Neural progenitor cell (in vitro differentiated cells): ENCODE measurements at regions not wholly inside any gene's neighbourhood (a gene's known extent, or its start where the extent isn't known, plus 50 kb on each side); places are given as distances from the start of the nearest gene placed in this dataset.

Experiments
- DNase-seq: peaks from one replicate; pipeline ENCODE4 v3.0.0-alpha.2; 2016; ENCODE audit warnings: low spot score
- H2AFZ ChIP-seq: fragments of 200-600 bp; sonication (generic); replicated peaks from 2 replicates; pipeline ENCODE4 v1.6.1; 2016; ENCODE audit warnings: antibody characterized with exemption
- H3F3A ChIP-seq: fragments of 200-600 bp; sonication (generic); 2 replicates; pipeline ENCODE4 v1.6.1; 2016; ENCODE audit warnings: antibody characterized with exemption, low read depth
- H3K27ac ChIP-seq: fragments of 200-600 bp; sonication (generic); 2 replicates; pipeline ENCODE4 v1.5.1; 2016; ENCODE audit warnings: mild to moderate bottlenecking
- H3K27me3 ChIP-seq: fragments of 200-600 bp; sonication (generic); 2 replicates; pipeline ENCODE4 v1.6.1; 2016; ENCODE audit warnings: mild to moderate bottlenecking, moderate library complexity
- H3K36me3 ChIP-seq: fragments of 200-600 bp; sonication (generic); 2 replicates; pipeline ENCODE4 v1.5.1; 2016
- H3K4me1 ChIP-seq: fragments of 200-600 bp; sonication (generic); 2 replicates; pipeline ENCODE4 v1.6.1; 2016; ENCODE audit warnings: mixed run types
- H3K4me2 ChIP-seq: fragments of 200-600 bp; sonication (generic); 2 replicates; pipeline ENCODE4 v1.6.1; 2016
- H3K4me3 ChIP-seq: fragments of 200-600 bp; sonication (generic); 2 replicates; pipeline ENCODE4 v1.5.1; 2016
- H3K79me2 ChIP-seq: fragments of 200-600 bp; sonication (generic); 2 replicates; pipeline ENCODE4 v1.6.1; 2016; ENCODE audit warnings: low read depth
- H3K9ac ChIP-seq: fragments of 200-600 bp; sonication (generic); 2 replicates; pipeline ENCODE4 v1.6.1; 2016
- H3K9me3 ChIP-seq: fragments of 200-600 bp; sonication (generic); 2 replicates; pipeline ENCODE4 v1.5.1; 2016; ENCODE audit warnings: low read depth
- H4K20me1 ChIP-seq: fragments of 200-600 bp; sonication (generic); 2 replicates; pipeline ENCODE4 v1.6.1; 2016; ENCODE audit warnings: low read depth
- H3K27ac Mint-ChIP-seq: 3 replicates; pipeline ENCODE4 v1.8.0; 2021; ENCODE audit warnings: mixed read lengths
- H3K27me3 Mint-ChIP-seq: 2 replicates; pipeline ENCODE4 v1.8.0; 2022; ENCODE audit warnings: low read depth, mild to moderate bottlenecking, inconsistent platforms, moderate library complexity, mixed read lengths; ENCODE audit not compliant: insufficient read depth
- H3K36me3 Mint-ChIP-seq: 3 replicates; pipeline ENCODE4 v1.8.0; 2021; ENCODE audit warnings: mixed read lengths
- H3K4me1 Mint-ChIP-seq: 3 replicates; pipeline ENCODE4 v1.8.0; 2021; ENCODE audit warnings: mixed read lengths
- H3K4me3 Mint-ChIP-seq: 3 replicates; pipeline ENCODE4 v1.8.0; 2021; ENCODE audit warnings: mild to moderate bottlenecking, moderate library complexity, mixed read lengths
- H3K9me3 Mint-ChIP-seq: 3 replicates; pipeline ENCODE4 v1.8.0; 2020; ENCODE audit warnings: mixed read lengths
- EZH2 ChIP-seq: fragments of 200-600 bp; sonication (generic); IDR thresholded peaks from 2 replicates; pipeline ENCODE4 v1.6.1; 2017; ENCODE audit warnings: antibody characterized with exemption, mild to moderate bottlenecking, moderate library complexity
- EZH2phosphoT487 ChIP-seq: fragments of 200-600 bp; sonication (generic); IDR thresholded peaks from 2 replicates; pipeline ENCODE4 v1.6.1; 2017; ENCODE audit warnings: antibody characterized with exemption
- TF ChIP-seq, protein P1 (sequence below): fragments of 200-600 bp; sonication (generic); IDR thresholded peaks from 2 replicates; pipeline ENCODE4 v1.5.1; 2017; ENCODE audit warnings: antibody characterized with exemption, mild to moderate bottlenecking

- H4K20me1 ChIP-seq: no peaks in the 10 kb centered on the region
- no peaks in the 10 kb centered on the region for H3K27me3 Mint-ChIP-seq
- no peaks in the 10 kb centered on the region for H3K9me3 ChIP-seq
- H3K4me3 Mint-ChIP-seq: no peak overlapping the region
- DNase-seq: no peak
- H3K79me2 ChIP-seq: no peaks in the 10 kb centered on the region
- no peak overlapping the region for H3K4me2 ChIP-seq
- H3K36me3 Mint-ChIP-seq: no peaks in the 10 kb centered on the region
- H3K4me1 Mint-ChIP-seq: no peaks in the 10 kb centered on the region
- no peaks in the 10 kb centered on the region for H3K27me3 ChIP-seq
- no peak overlapping the region for H3K9ac ChIP-seq
- no peaks in the 10 kb centered on the region for H3K4me1 ChIP-seq
- H3K9me3 Mint-ChIP-seq: no peaks in the 10 kb centered on the region
- H3K36me3 ChIP-seq: no peaks in the 10 kb centered on the region
- no peak overlapping the region for H3K27ac Mint-ChIP-seq
- no peaks in the 10 kb centered on the region for H3F3A ChIP-seq
- no peak overlapping the region for H3K4me3 ChIP-seq
- H3K27ac ChIP-seq: no peak overlapping the region
- no peak for TF ChIP-seq EZH2
- no peak for TF ChIP-seq EZH2phosphoT487
- TF ChIP-seq, protein P1, sequence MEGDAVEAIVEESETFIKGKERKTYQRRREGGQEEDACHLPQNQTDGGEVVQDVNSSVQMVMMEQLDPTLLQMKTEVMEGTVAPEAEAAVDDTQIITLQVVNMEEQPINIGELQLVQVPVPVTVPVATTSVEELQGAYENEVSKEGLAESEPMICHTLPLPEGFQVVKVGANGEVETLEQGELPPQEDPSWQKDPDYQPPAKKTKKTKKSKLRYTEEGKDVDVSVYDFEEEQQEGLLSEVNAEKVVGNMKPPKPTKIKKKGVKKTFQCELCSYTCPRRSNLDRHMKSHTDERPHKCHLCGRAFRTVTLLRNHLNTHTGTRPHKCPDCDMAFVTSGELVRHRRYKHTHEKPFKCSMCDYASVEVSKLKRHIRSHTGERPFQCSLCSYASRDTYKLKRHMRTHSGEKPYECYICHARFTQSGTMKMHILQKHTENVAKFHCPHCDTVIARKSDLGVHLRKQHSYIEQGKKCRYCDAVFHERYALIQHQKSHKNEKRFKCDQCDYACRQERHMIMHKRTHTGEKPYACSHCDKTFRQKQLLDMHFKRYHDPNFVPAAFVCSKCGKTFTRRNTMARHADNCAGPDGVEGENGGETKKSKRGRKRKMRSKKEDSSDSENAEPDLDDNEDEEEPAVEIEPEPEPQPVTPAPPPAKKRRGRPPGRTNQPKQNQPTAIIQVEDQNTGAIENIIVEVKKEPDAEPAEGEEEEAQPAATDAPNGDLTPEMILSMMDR: no peak
- no peak overlapping the region for H2AFZ ChIP-seq
Observed at GRCh38 chr2:147293991-147294824, 550.6 kb upstream of the ACVR2A start.

DNA sequence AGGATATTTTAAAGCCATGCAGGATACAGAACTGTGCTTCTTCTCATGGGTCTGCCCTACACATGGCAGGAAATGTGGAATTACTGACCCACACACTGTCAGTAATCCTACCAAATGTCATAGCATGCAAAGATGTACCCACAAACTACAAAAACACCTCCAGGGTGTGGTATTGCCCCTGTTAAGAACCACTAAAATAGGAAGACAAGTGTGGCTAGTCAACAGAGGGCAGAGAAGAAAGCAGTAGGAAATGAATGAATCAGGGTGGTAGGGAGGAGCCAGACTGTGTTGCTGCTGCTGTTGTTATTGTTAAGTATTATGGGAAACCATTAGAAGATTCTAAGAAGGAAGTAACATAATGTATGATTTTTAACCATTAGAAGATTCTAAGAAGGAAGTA, 556.7 kb upstream of the ACVR2A start:
- H3K4me2 ChIP-seq: no peak overlapping the region
- H4K20me1 ChIP-seq: no peaks in the 10 kb centered on the region
- H3K79me2 ChIP-seq: no peaks in the 10 kb centered on the region
- no peak overlapping the region for H3K27ac ChIP-seq
- H3K9me3 Mint-ChIP-seq: no peaks in the 10 kb centered on the region
- DNase-seq: no peak
- no peaks in the 10 kb centered on the region for H3K36me3 Mint-ChIP-seq
- no peak overlapping the region for H2AFZ ChIP-seq
- no peaks in the 10 kb centered on the region for H3K27me3 Mint-ChIP-seq
- H3K9me3 ChIP-seq: no peaks in the 10 kb centered on the region
- H3K4me1 ChIP-seq: no peaks in the 10 kb centered on the region
- no peak overlapping the region for H3K4me3 ChIP-seq
- no peaks in the 10 kb centered on the region for H3K27me3 ChIP-seq
- H3K4me3 Mint-ChIP-seq: no peak overlapping the region
- H3K9ac ChIP-seq: no peak overlapping the region
- no peaks in the 10 kb centered on the region for H3K36me3 ChIP-seq
- no peaks in the 10 kb centered on the region for H3K4me1 Mint-ChIP-seq
- no peaks in the 10 kb centered on the region for H3F3A ChIP-seq
- no peak overlapping the region for H3K27ac Mint-ChIP-seq
- TF ChIP-seq EZH2phosphoT487 (no peak), EZH2 (no peak)
- TF ChIP-seq, protein P1: no peak

DNA sequence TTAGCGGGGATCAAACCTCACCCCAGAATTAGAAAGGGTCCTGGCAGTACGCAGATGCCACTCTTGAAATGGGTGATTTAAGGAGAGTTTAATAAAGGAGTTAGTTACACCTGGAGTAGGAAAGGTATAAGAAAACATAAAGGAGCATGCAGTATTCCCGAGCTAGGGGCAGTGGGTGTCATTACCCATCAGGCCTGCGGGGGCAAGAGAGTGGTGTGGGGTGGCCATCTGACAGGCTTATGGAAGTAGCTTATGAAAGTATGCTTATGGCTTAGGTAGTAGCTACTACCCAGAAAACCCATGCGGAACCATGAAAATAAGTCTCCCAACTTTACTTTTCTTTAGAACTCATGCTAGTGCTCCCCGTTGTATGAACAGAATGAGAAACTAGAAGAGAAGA, 568.9 kb upstream of the ACVR2A start:
- Histone ChIP-seq H3K27ac (no peak overlapping the region), H4K20me1 (no peaks in the 10 kb centered on the region), H3K4me2 (no peak overlapping the region), H3F3A (no peaks in the 10 kb centered on the region), H3K79me2 (no peaks in the 10 kb centered on the region), H3K9me3 (no peaks in the 10 kb centered on the region), H3K27me3 (no peaks in the 10 kb centered on the region), H3K9ac (no peak overlapping the region), H3K4me1 (peaks cover 3% of the 10 kb centered on the region), H3K36me3 (no peaks in the 10 kb centered on the region), H3K4me3 (no peak overlapping the region), H2AFZ (no peak overlapping the region)
- DNase-seq: peak; percentile 8
- H3K4me3 Mint-ChIP-seq: no peak overlapping the region
- H3K4me1 Mint-ChIP-seq: peaks cover 6% of the 10 kb centered on the region
- no peaks in the 10 kb centered on the region for H3K36me3 Mint-ChIP-seq
- H3K27ac Mint-ChIP-seq: no peak overlapping the region
- no peaks in the 10 kb centered on the region for H3K27me3 Mint-ChIP-seq
- TF ChIP-seq, protein P1: peak; percentile 40
- no peak for TF ChIP-seq EZH2phosphoT487
- H3K9me3 Mint-ChIP-seq: no peaks in the 10 kb centered on the region
